ENCODE measurements at regions not wholly inside any gene's neighbourhood (a gene's known extent, or its start where the extent isn't known, plus 50 kb on each side); places are given as distances from the start of the nearest gene placed in this dataset.

GRCh38 chr2:15107137-15107536 is 454.0 kb downstream of the NBAS start:
- no peak for DNase-seq

GRCh38 chr2:15111718-15112117 is 449.4 kb downstream of the NBAS start:
- DNase-seq: no peak

- no peak for DNase-seq
These were observed 448.9 kb downstream of the NBAS start for GRCh38 chr2:15112216-15112615.

GRCh38 chr2:15115776-15116175 is 445.4 kb downstream of the NBAS start:
- DNase-seq: no peak

GRCh38 chr2:15116830-15117229 is 444.3 kb downstream of the NBAS start:
- no peak for DNase-seq

All from T-helper 9 cell (primary cell).